ENCODE measurements at regions not wholly inside any gene's neighbourhood (a gene's known extent, or its start where the extent isn't known, plus 50 kb on each side); places are given as distances from the start of the nearest gene placed in this dataset.

DNA sequence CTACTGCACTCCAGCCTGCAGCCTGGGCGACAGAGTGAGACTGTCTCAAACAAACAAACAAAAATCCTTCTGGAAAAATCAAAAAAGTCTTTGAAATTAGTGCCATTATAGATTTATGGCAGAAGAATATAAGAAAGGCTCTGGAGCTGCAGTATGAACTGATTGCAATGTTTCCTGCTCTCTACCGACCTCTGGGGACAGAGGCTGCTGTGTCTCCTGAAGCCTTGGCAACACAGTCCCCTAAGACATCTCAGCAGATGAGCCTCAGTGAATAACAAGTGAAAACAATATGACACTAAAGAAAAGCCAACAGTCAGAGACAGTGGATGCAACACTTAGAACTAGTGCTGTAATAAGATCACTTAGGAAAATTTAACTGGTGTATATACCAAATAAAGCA, 494.9 kb upstream of the LRATD1 start:
- TF ChIP-seq, protein P1, sequence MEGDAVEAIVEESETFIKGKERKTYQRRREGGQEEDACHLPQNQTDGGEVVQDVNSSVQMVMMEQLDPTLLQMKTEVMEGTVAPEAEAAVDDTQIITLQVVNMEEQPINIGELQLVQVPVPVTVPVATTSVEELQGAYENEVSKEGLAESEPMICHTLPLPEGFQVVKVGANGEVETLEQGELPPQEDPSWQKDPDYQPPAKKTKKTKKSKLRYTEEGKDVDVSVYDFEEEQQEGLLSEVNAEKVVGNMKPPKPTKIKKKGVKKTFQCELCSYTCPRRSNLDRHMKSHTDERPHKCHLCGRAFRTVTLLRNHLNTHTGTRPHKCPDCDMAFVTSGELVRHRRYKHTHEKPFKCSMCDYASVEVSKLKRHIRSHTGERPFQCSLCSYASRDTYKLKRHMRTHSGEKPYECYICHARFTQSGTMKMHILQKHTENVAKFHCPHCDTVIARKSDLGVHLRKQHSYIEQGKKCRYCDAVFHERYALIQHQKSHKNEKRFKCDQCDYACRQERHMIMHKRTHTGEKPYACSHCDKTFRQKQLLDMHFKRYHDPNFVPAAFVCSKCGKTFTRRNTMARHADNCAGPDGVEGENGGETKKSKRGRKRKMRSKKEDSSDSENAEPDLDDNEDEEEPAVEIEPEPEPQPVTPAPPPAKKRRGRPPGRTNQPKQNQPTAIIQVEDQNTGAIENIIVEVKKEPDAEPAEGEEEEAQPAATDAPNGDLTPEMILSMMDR (IDR thresholded peaks at IDR 0.05) = no peak
- TF ChIP-seq EZH2 (IDR thresholded peaks at IDR 0.05; ENCODE audit: borderline replicate concordance, insufficient read depth, low read depth, low read length, poor library complexity, severe bottlenecking) = no peak

Data from B cell (primary cell).